DOHH2 (cell line): ENCODE measurements at regions not wholly inside any gene's neighbourhood (a gene's known extent, or its start where the extent isn't known, plus 50 kb on each side); places are given as distances from the start of the nearest gene placed in this dataset.

Source experiments
- H3F3A ChIP-seq: fragments of 200-600 bp; sonication (generic), shearing (Covaris generic); 2 replicates; pipeline ENCODE4 v1.6.0; 2016; ENCODE audit warnings: antibody characterized with exemption, mild to moderate bottlenecking; ENCODE audit not compliant: control insufficient read depth, insufficient read depth
- H3K27ac ChIP-seq: fragments of 200-600 bp; sonication (generic); 2 replicates; pipeline ENCODE4 v1.5.1; 2014; ENCODE audit warnings: low read depth, mild to moderate bottlenecking, low read length, moderate library complexity
- H3K27me3 ChIP-seq: fragments of 200-600 bp; sonication (generic); 2 replicates; pipeline ENCODE4 v1.6.1; 2014; ENCODE audit warnings: mild to moderate bottlenecking, low read length, mixed read lengths; ENCODE audit not compliant: control insufficient read depth
- H3K36me3 ChIP-seq: fragments of 200-600 bp; sonication (generic); 2 replicates; pipeline ENCODE4 v1.6.1; 2014; ENCODE audit warnings: mild to moderate bottlenecking, low read length, moderate library complexity, mixed read lengths; ENCODE audit not compliant: control insufficient read depth
- H3K4me1 ChIP-seq: fragments of 200-600 bp; sonication (generic); 2 replicates; pipeline ENCODE4 v1.6.1; 2014; ENCODE audit warnings: mild to moderate bottlenecking, low read length, mixed read lengths; ENCODE audit not compliant: control insufficient read depth
- H3K4me2 ChIP-seq: fragments of 200-600 bp; sonication (generic); 2 replicates; pipeline ENCODE4 v1.6.0; 2014; ENCODE audit warnings: mild to moderate bottlenecking, low read length, moderate library complexity
- H3K4me3 ChIP-seq: fragments of 200-600 bp; sonication (generic); 2 replicates; pipeline ENCODE4 v1.5.1; 2014; ENCODE audit warnings: mild to moderate bottlenecking, low read length, mixed read lengths
- H3K79me2 ChIP-seq: fragments of 200-600 bp; sonication (generic); 2 replicates; pipeline ENCODE4 v1.6.1; 2014; ENCODE audit warnings: mild to moderate bottlenecking, low read length, mixed read lengths; ENCODE audit not compliant: control insufficient read depth
- H3K9me2 ChIP-seq: fragments of 200-600 bp; sonication (generic); replicated peaks from 2 replicates; pipeline ENCODE4 v1.6.1; 2014; ENCODE audit warnings: mild to moderate bottlenecking, low read length, mixed read lengths; ENCODE audit not compliant: control insufficient read depth
- H3K9me3 ChIP-seq: fragments of 200-600 bp; sonication (generic); 2 replicates; pipeline ENCODE4 v1.6.1; 2014; ENCODE audit warnings: antibody characterized with exemption, low read length, mixed read lengths; ENCODE audit not compliant: control insufficient read depth, insufficient read depth
- H4K20me1 ChIP-seq: fragments of 200-600 bp; sonication (generic); 2 replicates; pipeline ENCODE4 v1.6.0; 2014; ENCODE audit warnings: low read depth, mild to moderate bottlenecking, antibody characterized with exemption, low read length, moderate library complexity; ENCODE audit not compliant: control insufficient read depth, insufficient read depth
- EZH2phosphoT487 ChIP-seq: fragments of 200-600 bp; sonication (generic); IDR thresholded peaks from 2 replicates; pipeline ENCODE4 v1.6.1; 2017; ENCODE audit warnings: borderline replicate concordance, mild to moderate bottlenecking, antibody characterized with exemption, low read length, moderate library complexity, mixed read lengths
- TF ChIP-seq, protein P1 (sequence below): fragments of 200-600 bp; sonication (generic); IDR thresholded peaks from one replicate; pipeline ENCODE4 v1.5.1; 2014; ENCODE audit warnings: antibody characterized with exemption, mild to moderate bottlenecking, low read depth, low read length; ENCODE audit not compliant: poor library complexity, severe bottlenecking

DNA sequence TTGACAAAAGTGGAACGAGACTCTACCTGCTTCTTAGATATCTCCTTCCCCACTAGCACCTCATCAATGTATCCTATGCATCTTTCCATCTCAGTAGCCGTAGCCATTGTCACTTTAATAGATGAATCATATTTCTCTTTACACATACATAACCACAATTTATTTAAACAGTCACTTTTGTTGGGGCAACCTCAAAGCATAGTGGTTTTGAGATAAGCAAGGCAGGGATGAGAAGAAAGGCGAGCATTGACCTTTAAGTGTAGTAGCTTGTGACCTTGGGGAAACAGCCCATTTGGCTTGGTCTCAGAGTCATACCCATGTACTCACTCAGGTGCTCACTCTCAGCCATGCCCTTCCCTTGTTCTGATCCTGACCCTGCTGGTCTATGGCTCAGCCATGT, 260.1 kb downstream of the C1orf94 start:
- no peaks in the 10 kb centered on the region for H3K9me3 ChIP-seq
- no peaks in the 10 kb centered on the region for H3F3A ChIP-seq
- H3K79me2 ChIP-seq, result no peaks in the 10 kb centered on the region
- H3K9me2 ChIP-seq, result no peaks in the 10 kb centered on the region
- H3K36me3 ChIP-seq, result no peaks in the 10 kb centered on the region
- TF ChIP-seq, protein P1, sequence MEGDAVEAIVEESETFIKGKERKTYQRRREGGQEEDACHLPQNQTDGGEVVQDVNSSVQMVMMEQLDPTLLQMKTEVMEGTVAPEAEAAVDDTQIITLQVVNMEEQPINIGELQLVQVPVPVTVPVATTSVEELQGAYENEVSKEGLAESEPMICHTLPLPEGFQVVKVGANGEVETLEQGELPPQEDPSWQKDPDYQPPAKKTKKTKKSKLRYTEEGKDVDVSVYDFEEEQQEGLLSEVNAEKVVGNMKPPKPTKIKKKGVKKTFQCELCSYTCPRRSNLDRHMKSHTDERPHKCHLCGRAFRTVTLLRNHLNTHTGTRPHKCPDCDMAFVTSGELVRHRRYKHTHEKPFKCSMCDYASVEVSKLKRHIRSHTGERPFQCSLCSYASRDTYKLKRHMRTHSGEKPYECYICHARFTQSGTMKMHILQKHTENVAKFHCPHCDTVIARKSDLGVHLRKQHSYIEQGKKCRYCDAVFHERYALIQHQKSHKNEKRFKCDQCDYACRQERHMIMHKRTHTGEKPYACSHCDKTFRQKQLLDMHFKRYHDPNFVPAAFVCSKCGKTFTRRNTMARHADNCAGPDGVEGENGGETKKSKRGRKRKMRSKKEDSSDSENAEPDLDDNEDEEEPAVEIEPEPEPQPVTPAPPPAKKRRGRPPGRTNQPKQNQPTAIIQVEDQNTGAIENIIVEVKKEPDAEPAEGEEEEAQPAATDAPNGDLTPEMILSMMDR, result no peak
- no peak for TF ChIP-seq EZH2phosphoT487
- no peaks in the 10 kb centered on the region for H3K27me3 ChIP-seq
- no peak overlapping the region for H3K4me3 ChIP-seq
- H3K4me2 ChIP-seq, result no peak overlapping the region
- H3K4me1 ChIP-seq, result no peaks in the 10 kb centered on the region
- H4K20me1 ChIP-seq, result no peaks in the 10 kb centered on the region
- H3K27ac ChIP-seq, result no peak overlapping the region

DNA sequence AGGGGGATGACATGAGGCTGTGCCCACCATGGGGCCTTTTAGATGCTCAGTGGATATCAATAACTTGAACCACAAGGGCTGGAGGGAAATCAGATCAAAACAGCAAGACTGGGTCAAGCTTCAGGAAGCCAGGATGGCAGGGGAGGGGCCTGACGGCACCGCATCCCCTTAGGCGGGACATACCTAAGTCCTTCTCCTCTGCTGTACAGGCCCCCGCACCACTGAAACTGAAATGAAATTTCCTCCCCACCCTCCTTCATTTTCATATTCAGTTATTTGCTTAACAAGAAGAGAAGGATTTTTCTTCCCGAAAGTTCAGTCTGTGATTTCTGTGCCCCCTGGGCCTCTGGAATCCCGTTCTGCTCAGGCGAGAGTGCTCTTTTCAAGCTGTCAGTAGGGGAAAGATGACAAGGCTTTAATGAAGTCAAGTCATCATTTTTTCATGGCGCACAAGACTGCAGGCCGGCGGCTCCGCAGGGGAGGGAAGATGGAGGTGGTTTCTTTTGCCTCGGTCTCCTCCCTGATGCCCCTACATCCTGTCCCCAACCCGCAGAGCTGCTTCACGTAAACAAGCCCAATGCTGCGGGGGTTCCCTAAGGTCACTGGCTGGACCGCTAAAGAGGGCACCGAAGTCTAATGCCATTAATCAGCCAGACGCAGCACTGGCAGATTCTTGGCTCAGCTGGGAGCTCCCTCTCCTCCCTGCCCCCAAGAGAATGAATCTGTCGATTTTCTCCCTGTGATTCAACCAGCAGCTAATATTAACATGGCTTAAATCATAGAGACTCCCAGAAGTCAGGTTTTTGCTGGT, 264.8 kb downstream of the C1orf94 start:
- no peaks in the 10 kb centered on the region for H3K4me1 ChIP-seq
- no peaks in the 10 kb centered on the region for H3K79me2 ChIP-seq
- no peaks in the 10 kb centered on the region for H3K36me3 ChIP-seq
- H3K27ac ChIP-seq, result no peak overlapping the region
- H3K4me3 ChIP-seq, result no peak overlapping the region
- H3K4me2 ChIP-seq, result no peak overlapping the region
- H3K27me3 ChIP-seq, result no peaks in the 10 kb centered on the region
- no peak for TF ChIP-seq EZH2phosphoT487
- TF ChIP-seq, protein P1, result no peak
- H4K20me1 ChIP-seq, result no peaks in the 10 kb centered on the region
- no peaks in the 10 kb centered on the region for H3K9me2 ChIP-seq
- H3K9me3 ChIP-seq, result no peaks in the 10 kb centered on the region
- no peaks in the 10 kb centered on the region for H3F3A ChIP-seq

DNA sequence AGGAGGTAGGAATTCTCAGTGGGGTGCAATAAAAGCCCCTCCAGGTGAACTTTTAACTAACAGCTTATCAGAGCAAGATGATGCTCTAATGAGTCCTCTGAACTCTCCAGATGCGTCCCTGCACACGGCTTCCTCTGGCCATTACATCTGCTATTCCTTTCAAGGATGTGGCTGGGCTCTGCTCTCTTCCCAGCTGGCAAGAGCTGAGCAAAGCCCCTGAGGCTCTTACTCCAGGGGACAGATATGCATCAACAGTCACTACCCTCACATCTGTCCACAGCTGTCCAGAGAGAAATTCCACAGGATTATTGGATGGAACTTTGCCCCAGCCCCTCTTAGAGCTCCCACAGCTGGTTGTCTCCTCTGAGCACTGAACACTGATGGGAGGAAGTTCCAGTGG, 267.8 kb downstream of the C1orf94 start:
- Histone ChIP-seq H3K4me1 (no peaks in the 10 kb centered on the region), H3F3A (no peaks in the 10 kb centered on the region), H3K36me3 (no peaks in the 10 kb centered on the region), H3K27me3 (no peaks in the 10 kb centered on the region), H3K27ac (no peak overlapping the region), H3K79me2 (no peaks in the 10 kb centered on the region), H3K4me3 (no peak overlapping the region), H3K4me2 (no peak overlapping the region), H3K9me3 (no peaks in the 10 kb centered on the region), H3K9me2 (no peaks in the 10 kb centered on the region), H4K20me1 (no peaks in the 10 kb centered on the region)
- no peak for TF ChIP-seq EZH2phosphoT487
- TF ChIP-seq, protein P1, result no peak
